ENCODE measurements at regions not wholly inside any gene's neighbourhood (a gene's known extent, or its start where the extent isn't known, plus 50 kb on each side); places are given as distances from the start of the nearest gene placed in this dataset.

- TF ChIP-seq TAF1 (IDR thresholded peaks at IDR 0.05; ENCODE audit: borderline replicate concordance, insufficient read depth, low read length) (no peak), SIN3A (IDR thresholded peaks at IDR 0.05; ENCODE audit: borderline replicate concordance, insufficient read depth, low read length) (no peak), POLR2AphosphoS5 (IDR thresholded peaks at IDR 0.05; ENCODE audit: low read depth, low read length) (no peak), REST (IDR thresholded peaks at IDR 0.05; ENCODE audit: insufficient read depth in 1 of 2, low read depth in 2 of 2, low read length in 2 of 2) (no peak), FOXP2 (optimal IDR thresholded peaks at IDR 0.05; ENCODE audit: borderline replicate concordance, extremely low read depth, extremely low read length, insufficient read depth) (no peak)
Observed at GRCh38 chr2:22126106-22126505, 1002.3 kb downstream of the TDRD15 start.

GRCh38 chr2:22126978-22127377 lies 1003.2 kb downstream of the TDRD15 start:
- TF ChIP-seq REST (IDR thresholded peaks at IDR 0.05; ENCODE audit: insufficient read depth in 1 of 2, low read depth in 2 of 2, low read length in 2 of 2) = no peak
- TF ChIP-seq SIN3A (IDR thresholded peaks at IDR 0.05; ENCODE audit: borderline replicate concordance, insufficient read depth, low read length) = no peak
- TF ChIP-seq TAF1 (IDR thresholded peaks at IDR 0.05; ENCODE audit: borderline replicate concordance, insufficient read depth, low read length) = no peak
- no peak for TF ChIP-seq FOXP2 (optimal IDR thresholded peaks at IDR 0.05; ENCODE audit: borderline replicate concordance, extremely low read depth, extremely low read length, insufficient read depth)
- no peak for TF ChIP-seq POLR2AphosphoS5 (IDR thresholded peaks at IDR 0.05; ENCODE audit: low read depth, low read length)

GRCh38 chr2:22134421-22134820 lies 1010.7 kb downstream of the TDRD15 start:
- no peak for TF ChIP-seq TAF1 (IDR thresholded peaks at IDR 0.05; ENCODE audit: borderline replicate concordance, insufficient read depth, low read length)
- TF ChIP-seq SIN3A (IDR thresholded peaks at IDR 0.05; ENCODE audit: borderline replicate concordance, insufficient read depth, low read length) = no peak
- TF ChIP-seq REST (IDR thresholded peaks at IDR 0.05; ENCODE audit: insufficient read depth in 1 of 2, low read depth in 2 of 2, low read length in 2 of 2) = no peak
- no peak for TF ChIP-seq POLR2AphosphoS5 (IDR thresholded peaks at IDR 0.05; ENCODE audit: low read depth, low read length)
- no peak for TF ChIP-seq FOXP2 (optimal IDR thresholded peaks at IDR 0.05; ENCODE audit: borderline replicate concordance, extremely low read depth, extremely low read length, insufficient read depth)

GRCh38 chr2:22136446-22136845 lies 1012.7 kb downstream of the TDRD15 start:
- no peak for TF ChIP-seq POLR2AphosphoS5 (IDR thresholded peaks at IDR 0.05; ENCODE audit: low read depth, low read length)
- no peak for TF ChIP-seq REST (IDR thresholded peaks at IDR 0.05; ENCODE audit: insufficient read depth in 1 of 2, low read depth in 2 of 2, low read length in 2 of 2)
- TF ChIP-seq TAF1 (IDR thresholded peaks at IDR 0.05; ENCODE audit: borderline replicate concordance, insufficient read depth, low read length) = no peak
- no peak for TF ChIP-seq SIN3A (IDR thresholded peaks at IDR 0.05; ENCODE audit: borderline replicate concordance, insufficient read depth, low read length)
- no peak for TF ChIP-seq FOXP2 (optimal IDR thresholded peaks at IDR 0.05; ENCODE audit: borderline replicate concordance, extremely low read depth, extremely low read length, insufficient read depth)

- TF ChIP-seq TAF1 (IDR thresholded peaks at IDR 0.05; ENCODE audit: borderline replicate concordance, insufficient read depth, low read length) (no peak), POLR2AphosphoS5 (IDR thresholded peaks at IDR 0.05; ENCODE audit: low read depth, low read length) (no peak), SIN3A (IDR thresholded peaks at IDR 0.05; ENCODE audit: borderline replicate concordance, insufficient read depth, low read length) (no peak), FOXP2 (optimal IDR thresholded peaks at IDR 0.05; ENCODE audit: borderline replicate concordance, extremely low read depth, extremely low read length, insufficient read depth) (no peak), REST (IDR thresholded peaks at IDR 0.05; ENCODE audit: insufficient read depth in 1 of 2, low read depth in 2 of 2, low read length in 2 of 2) (no peak)
Observed at GRCh38 chr2:22143840-22144239, 1020.1 kb downstream of the TDRD15 start.

All from PFSK-1 (cell line).